BJ (cell line): ENCODE measurements at regions not wholly inside any gene's neighbourhood (a gene's known extent, or its start where the extent isn't known, plus 50 kb on each side); places are given as distances from the start of the nearest gene placed in this dataset.
"Not testable (repeated sequence)": the region's sequence is repeated elsewhere in the genome, so short reads cannot be mapped to it uniquely, and the experiment has no call there.

ENCODE experiments used
- CTCF ChIA-PET: fragments of 350-600 bp; formaldehyde crosslinking; extraction: SDS; loops from one replicate; lab custom pipeline; 2021; ENCODE audit warnings: antibody characterized with exemption, inconsistent platforms; lab: Yijun Ruan, JAX
- POLR2A ChIA-PET: fragments of 300-600 bp; sonication (Branson Sonifier 250); formaldehyde crosslinking; extraction: SDS; loops from one replicate; lab custom pipeline; 2021; ENCODE audit warnings: antibody characterized with exemption; lab: Charles Lee
- DNase-seq: peaks from one replicate; pipeline ENCODE4 v3.0.0-alpha.2; 2011; ENCODE audit warnings: low read depth
- H3K27me3 ChIP-seq: 2 replicates; pipeline ENCODE4 v1.6.0; 2011; ENCODE audit warnings: low read length; ENCODE audit not compliant: control insufficient read depth, insufficient read depth
- H3K36me3 ChIP-seq: 2 replicates; pipeline ENCODE4 v1.5.1; 2011; ENCODE audit warnings: low read length; ENCODE audit not compliant: control insufficient read depth, insufficient read depth
- H3K4me3 ChIP-seq: 2 replicates; pipeline ENCODE4 v1.5.1; 2011; ENCODE audit warnings: low read depth, mild to moderate bottlenecking, control low read depth, low read length
- CTCF ChIP-seq: IDR thresholded peaks from 2 replicates; pipeline ENCODE4 v1.5.1; 2011; ENCODE audit warnings: low read depth, mild to moderate bottlenecking, control low read depth, inconsistent platforms, low read length, moderate library complexity; ENCODE audit not compliant: insufficient read depth

DNA sequence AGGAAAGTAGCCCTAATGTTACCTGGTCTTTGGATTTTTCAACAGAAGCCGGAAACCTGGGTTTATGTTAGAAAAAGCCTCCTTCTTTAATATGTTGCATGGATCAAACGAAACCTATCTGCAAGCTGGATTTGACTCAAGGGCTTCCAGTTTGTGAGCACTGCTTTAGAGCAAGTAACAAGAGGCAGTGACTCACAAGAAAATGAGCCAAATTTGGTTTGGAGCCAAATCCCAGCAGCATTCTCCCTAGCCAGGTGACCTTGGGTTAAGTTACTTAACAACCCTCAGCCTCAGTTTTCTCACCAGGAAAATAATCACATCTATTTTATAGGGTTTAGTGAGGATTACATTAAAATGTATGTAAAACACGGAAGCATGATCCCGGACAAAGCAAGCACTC lies 215.2 kb upstream of the PRICKLE2 start:
- H3K27me3 ChIP-seq, result peaks cover 20% of the 10 kb centered on the region
- H3K4me3 ChIP-seq, result no peak overlapping the region
- TF ChIP-seq CTCF, result no peak
- no peaks in the 10 kb centered on the region for H3K36me3 ChIP-seq
- ChIA-PET POLR2A (no interaction called here), CTCF (interaction anchor here (0.7 to 1.0 kb wide), 2 partner anchors 409 to 478 kb away, joined by 3 read pairs; no protein-coding TSS in a partner anchor)
- DNase-seq, result no peak

DNA sequence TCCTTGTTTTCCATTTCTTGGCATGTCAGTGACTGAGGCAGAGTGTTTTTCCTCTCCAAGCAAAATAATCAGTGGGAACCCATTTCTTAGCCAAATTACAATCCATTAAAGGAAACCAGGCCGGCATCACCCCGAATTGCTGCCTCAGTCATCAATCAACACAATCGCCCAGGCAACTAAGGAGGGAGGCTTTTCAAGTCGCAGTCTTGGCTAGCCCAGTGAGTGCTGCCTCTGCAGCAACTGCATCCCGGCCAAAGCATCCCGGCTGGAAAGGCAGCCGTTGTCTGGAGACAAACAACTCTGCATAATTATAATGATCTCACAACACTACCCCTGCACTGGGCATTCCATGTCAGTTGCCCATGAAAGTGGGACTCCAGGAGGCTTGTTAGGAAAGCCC lies 213.5 kb upstream of the PRICKLE2 start:
- no peak for DNase-seq
- ChIA-PET POLR2A (no interaction called here), CTCF (interaction anchor here (1.3 kb wide), 1 partner anchor 414 kb away, joined by 3 read pairs; no protein-coding TSS in a partner anchor)
- Histone ChIP-seq H3K36me3 (no peaks in the 10 kb centered on the region), H3K4me3 (no peak overlapping the region), H3K27me3 (peaks cover 18% of the 10 kb centered on the region)
- TF ChIP-seq CTCF, result no peak

DNA sequence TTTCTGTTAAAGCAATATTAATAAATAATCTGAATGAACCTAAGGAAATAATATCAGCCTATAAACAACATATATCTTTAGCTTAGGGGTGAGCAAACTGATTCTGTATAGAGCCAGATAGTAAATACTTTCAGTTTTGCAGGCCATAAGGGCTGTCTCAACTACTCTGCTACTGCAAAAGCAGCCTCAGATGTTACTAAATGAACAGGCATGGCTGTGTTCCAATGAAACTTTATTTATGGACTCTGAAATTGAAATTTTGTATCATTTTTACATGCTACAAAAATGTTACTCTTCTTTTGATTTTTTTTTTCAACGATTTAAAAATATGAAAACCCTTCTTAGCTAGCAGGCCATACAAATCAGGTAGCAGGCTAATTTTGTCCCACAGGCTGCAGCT lies 212.8 kb upstream of the PRICKLE2 start:
- CTCF ChIA-PET, result interaction anchor here (0.9 to 1.3 kb wide), 2 partner anchors 25 to 414 kb away, joined by 3 read pairs; no protein-coding TSS in a partner anchor
- TF ChIP-seq CTCF, result no peak
- POLR2A ChIA-PET, result no interaction called here
- H3K4me3 ChIP-seq, result no peak overlapping the region
- no peak for DNase-seq
- peaks cover 18% of the 10 kb centered on the region for H3K27me3 ChIP-seq
- no peaks in the 10 kb centered on the region for H3K36me3 ChIP-seq

- ChIA-PET CTCF (no interaction called here), POLR2A (no interaction called here)
- peaks cover 13% of the 10 kb centered on the region for H3K27me3 ChIP-seq
- H3K4me3 ChIP-seq, result no peak overlapping the region
- DNase-seq, result no peak
- no peak for TF ChIP-seq CTCF
- H3K36me3 ChIP-seq, result no peaks in the 10 kb centered on the region
These were observed 211.9 kb upstream of the PRICKLE2 start for GRCh38 chr3:64437131-64437530.

DNA sequence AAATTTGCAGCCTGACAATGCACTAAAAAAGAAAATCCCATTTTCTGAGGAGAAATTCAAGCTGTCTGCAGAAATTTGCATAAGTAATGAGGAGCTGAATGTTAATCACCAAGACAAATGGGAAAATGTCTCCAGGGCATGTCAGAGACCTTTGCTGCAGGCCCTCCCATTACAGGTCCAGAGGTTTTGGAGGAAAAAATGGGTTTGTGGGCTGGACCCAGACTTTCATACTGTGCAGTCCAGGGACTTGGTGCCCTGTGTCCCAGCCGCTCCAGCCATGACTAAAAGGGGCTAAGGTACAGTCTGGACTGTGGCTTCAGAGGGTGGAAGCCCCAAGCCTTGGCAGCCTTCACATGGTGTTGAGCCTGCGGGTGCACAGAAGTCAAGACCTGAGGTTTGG lies 209.8 kb upstream of the PRICKLE2 start:
- CTCF ChIA-PET, POLR2A ChIA-PET, H3K36me3 ChIP-seq, H3K27me3 ChIP-seq, H3K4me3 ChIP-seq, DNase-seq: not testable (repeated sequence)

- no peak for DNase-seq
- ChIA-PET POLR2A (interaction anchor here (0.7 kb wide), 1 partner anchor 288 kb away, joined by 3 read pairs; no protein-coding TSS in a partner anchor), CTCF (no interaction called here)
- Histone ChIP-seq H3K4me3 (no peak overlapping the region), H3K36me3 (no peaks in the 10 kb centered on the region), H3K27me3 (peaks cover 2% of the 10 kb centered on the region; the same call in 1 of the 2 replicates)
- no peak for TF ChIP-seq CTCF
These were observed 207.6 kb upstream of the PRICKLE2 start for GRCh38 chr3:64432870-64433269.
